Sciatic nerve (tissue), 2 donors: ENCODE measurements at regions not wholly inside any gene's neighbourhood (a gene's known extent, or its start where the extent isn't known, plus 50 kb on each side); places are given as distances from the start of the nearest gene placed in this dataset.
A peak's percentile ranks its signal among the peaks of the same experiment; 100 is the strongest.
"Not testable (repeated sequence)": the region's sequence is repeated elsewhere in the genome, so short reads cannot be mapped to it uniquely, and the experiment has no call there.

Experiments used
- ATAC-seq: fragments of 200-7000 bp; cut with Tn5 transposase; one replicate; pipeline ENCODE4 v1.9.1; 2020; ENCODE audit warnings: mild to moderate bottlenecking, moderate library complexity
- DNase-seq: peaks from one replicate; pipeline ENCODE4 v3.0.0-alpha.2; 2020; ENCODE audit warnings: low spot score
- intact Hi-C: fragments of 100-400 bp; cut with DNase I; formaldehyde crosslinking; loops from one replicate; pipeline ENCODE4 v1.14.2; 2022
- donor health status: DM: no; HTN: no; CAD: no.
- donor health status: DM: no; HTN: no; CAD: no.

GRCh38 chrX:66918511-66918910 lies 279.6 kb upstream of the EDA2R start:
- DNase-seq, result no peak
- intact Hi-C loops, result no loop called here
- ATAC-seq, result no peak

GRCh38 chrX:66915893-66916292 lies 277.0 kb upstream of the EDA2R start:
- ATAC-seq (no peak), DNase-seq (no peak)
- intact Hi-C loops, result no loop called here

GRCh38 chrX:66914080-66914479 lies 275.2 kb upstream of the EDA2R start:
- peak; percentile 90 for ATAC-seq
- intact Hi-C loops, result no loop called here
- no peak for DNase-seq

GRCh38 chrX:66912417-66912816 lies 273.5 kb upstream of the EDA2R start:
- intact Hi-C loops, result no loop called here
- no peak for DNase-seq
- ATAC-seq, result no peak

GRCh38 chrX:66902081-66902480 lies 263.2 kb upstream of the EDA2R start:
- ATAC-seq (no peak), DNase-seq (no peak)
- intact Hi-C loops, result no loop called here

GRCh38 chrX:66900886-66901285 lies 262.0 kb upstream of the EDA2R start:
- DNase-seq, result no peak
- intact Hi-C loops, result no loop called here
- ATAC-seq, result no peak

- intact Hi-C loops, result no loop called here
- DNase-seq (no peak), ATAC-seq (peak; percentile 62)
Observed at GRCh38 chrX:66892004-66892403, 253.1 kb upstream of the EDA2R start.

- no peak for ATAC-seq
- intact Hi-C loops, result no loop called here
- no peak for DNase-seq
Observed at GRCh38 chrX:66889418-66889817, 250.5 kb upstream of the EDA2R start.

- ATAC-seq, result no peak
- intact Hi-C loops, result no loop called here
- DNase-seq, result no peak
Observed at GRCh38 chrX:66882101-66882500, 243.2 kb upstream of the EDA2R start.

GRCh38 chrX:66876776-66877175 lies 237.9 kb upstream of the EDA2R start:
- DNase-seq (no peak), ATAC-seq (no peak)
- intact Hi-C loops, result no loop called here

- DNase-seq (no peak), ATAC-seq (no peak)
- intact Hi-C loops, result no loop called here
Observed at GRCh38 chrX:66872771-66873170, 233.9 kb upstream of the EDA2R start.

- no peak for ATAC-seq
- no peak for DNase-seq
- intact Hi-C loops, result no loop called here
Observed at GRCh38 chrX:66863721-66864120, 224.8 kb upstream of the EDA2R start.

GRCh38 chrX:66833426-66833825 lies 194.5 kb upstream of the EDA2R start:
- intact Hi-C loops, result no loop called here
- ATAC-seq (no peak), DNase-seq (no peak)

- no peak for DNase-seq
- no peak for ATAC-seq
- intact Hi-C loops, result no loop called here
Observed at GRCh38 chrX:66815227-66815626, 176.3 kb upstream of the EDA2R start.

- ATAC-seq, intact Hi-C loops, DNase-seq: not testable (repeated sequence)
Observed at GRCh38 chrX:66794514-66794913, 155.6 kb upstream of the EDA2R start.

GRCh38 chrX:66766318-66766717 lies 127.4 kb upstream of the EDA2R start:
- intact Hi-C loops, result no loop called here
- DNase-seq, result no peak
- ATAC-seq, result no peak

GRCh38 chrX:66760651-66761050 lies 121.8 kb upstream of the EDA2R start:
- DNase-seq, result no peak
- ATAC-seq, result no peak
- intact Hi-C loops, result no loop called here

GRCh38 chrX:66756717-66757116 lies 117.8 kb upstream of the EDA2R start:
- no peak for DNase-seq
- intact Hi-C loops, result no loop called here
- ATAC-seq, result no peak

- intact Hi-C loops, result no loop called here
- DNase-seq (no peak), ATAC-seq (no peak)
Observed at GRCh38 chrX:66751136-66751782, 112.4 kb upstream of the EDA2R start.

GRCh38 chrX:66744519-66744918 lies 105.6 kb upstream of the EDA2R start:
- DNase-seq, ATAC-seq, intact Hi-C loops: not testable (repeated sequence)

- intact Hi-C loops, result no loop called here
- ATAC-seq, result no peak
- no peak for DNase-seq
Observed at GRCh38 chrX:66731398-66731797, 92.5 kb upstream of the EDA2R start.
